ENCODE measurements at regions not wholly inside any gene's neighbourhood (a gene's known extent, or its start where the extent isn't known, plus 50 kb on each side); places are given as distances from the start of the nearest gene placed in this dataset.

DNA sequence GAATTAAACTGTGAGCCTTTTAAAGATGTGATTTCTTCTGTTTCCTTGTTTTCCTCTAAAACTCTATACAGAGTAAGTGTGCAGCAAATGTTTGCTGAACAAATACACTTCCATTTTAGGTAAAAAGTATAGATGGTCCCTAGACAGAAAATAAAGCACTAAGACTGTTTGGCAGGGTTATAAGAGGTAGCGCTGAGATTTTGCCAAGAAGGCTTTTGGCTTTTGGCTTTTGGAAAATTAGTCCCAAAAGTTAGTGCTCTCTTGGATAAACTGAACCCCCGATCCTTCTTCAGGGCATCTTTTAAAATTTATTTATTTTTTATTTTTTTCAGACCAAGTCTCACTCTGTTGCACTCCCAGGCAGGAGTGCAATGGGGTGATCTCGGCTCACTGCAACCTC, 175.7 kb upstream of the NRP1 start:
- Mint-ChIP-seq H3K27ac (no peak overlapping the region), H3K4me1 (peaks cover 0 to 6% (median 0%) of the 10 kb centered on the region in 4 donors), H3K4me3 (no peak overlapping the region), H3K27me3 (no peaks in the 10 kb centered on the region), H3K9me3 (no peaks in the 10 kb centered on the region), H3K36me3 (no peaks in the 10 kb centered on the region)
- no peaks in the 10 kb centered on the region for H3K36me3 ChIP-seq (ENCODE audit: control insufficient read depth, insufficient read depth, low read length)
- ATAC-seq (ENCODE audit: low read depth in 2 of 2): no peak
- no peaks in the 10 kb centered on the region for H3K9me3 ChIP-seq (ENCODE audit: control insufficient read depth in 2 of 2, low read length in 2 of 2)
- H3K27ac ChIP-seq (ENCODE audit: insufficient read depth, low read length, poor library complexity, severe bottlenecking): no peak overlapping the region
- H3K4me1 ChIP-seq (ENCODE audit: control insufficient read depth, insufficient read depth, low read length, poor library complexity, severe bottlenecking): no peaks in the 10 kb centered on the region
- no peak for DNase-seq
- H3K4me3 ChIP-seq (ENCODE audit: low read depth, low read length): no peak overlapping the region
- peaks cover 2% of the 10 kb centered on the region for H3K27me3 ChIP-seq (ENCODE audit: control insufficient read depth, insufficient read depth, low read length)

- Mint-ChIP-seq H3K4me3 (no peak overlapping the region), H3K27ac (no peak overlapping the region), H3K36me3 (no peaks in the 10 kb centered on the region), H3K27me3 (no peaks in the 10 kb centered on the region), H3K9me3 (no peaks in the 10 kb centered on the region), H3K4me1 (peaks cover 0 to 6% (median 0%) of the 10 kb centered on the region in 4 donors)
- Histone ChIP-seq H3K36me3 (ENCODE audit: control insufficient read depth, insufficient read depth, low read length) (no peaks in the 10 kb centered on the region), H3K4me3 (ENCODE audit: low read depth, low read length) (no peak overlapping the region), H3K27me3 (ENCODE audit: control insufficient read depth, insufficient read depth, low read length) (peaks cover 2% of the 10 kb centered on the region), H3K9me3 (ENCODE audit: control insufficient read depth in 2 of 2, low read length in 2 of 2) (no peaks in the 10 kb centered on the region), H3K27ac (ENCODE audit: insufficient read depth, low read length, poor library complexity, severe bottlenecking) (no peak overlapping the region), H3K4me1 (ENCODE audit: control insufficient read depth, insufficient read depth, low read length, poor library complexity, severe bottlenecking) (no peaks in the 10 kb centered on the region)
- ATAC-seq (ENCODE audit: low read depth in 2 of 2) (no peak), DNase-seq (no peak)
These were observed 174.9 kb upstream of the NRP1 start for GRCh38 chr10:33509231-33509831.

- no peaks in the 10 kb centered on the region for H3K27me3 Mint-ChIP-seq
- Histone ChIP-seq H3K4me1 (ENCODE audit: control insufficient read depth, insufficient read depth, low read length, poor library complexity, severe bottlenecking) (no peaks in the 10 kb centered on the region), H3K27ac (ENCODE audit: insufficient read depth, low read length, poor library complexity, severe bottlenecking) (no peak overlapping the region), H3K9me3 (ENCODE audit: control insufficient read depth in 2 of 2, low read length in 2 of 2) (no peaks in the 10 kb centered on the region), H3K27me3 (ENCODE audit: control insufficient read depth, insufficient read depth, low read length) (peaks cover 2% of the 10 kb centered on the region), H3K36me3 (ENCODE audit: control insufficient read depth, insufficient read depth, low read length) (no peaks in the 10 kb centered on the region), H3K4me3 (ENCODE audit: low read depth, low read length) (no peak overlapping the region)
- peaks cover 0 to 6% (median 0%) of the 10 kb centered on the region in 4 donors for H3K4me1 Mint-ChIP-seq
- H3K4me3 Mint-ChIP-seq: no peak overlapping the region
- no peak for ATAC-seq (ENCODE audit: low read depth in 2 of 2)
- H3K27ac Mint-ChIP-seq: no peak overlapping the region
- H3K36me3 Mint-ChIP-seq: no peaks in the 10 kb centered on the region
- H3K9me3 Mint-ChIP-seq: no peaks in the 10 kb centered on the region
- DNase-seq: no peak
These were observed 173.4 kb upstream of the NRP1 start for GRCh38 chr10:33507662-33508425.

DNA sequence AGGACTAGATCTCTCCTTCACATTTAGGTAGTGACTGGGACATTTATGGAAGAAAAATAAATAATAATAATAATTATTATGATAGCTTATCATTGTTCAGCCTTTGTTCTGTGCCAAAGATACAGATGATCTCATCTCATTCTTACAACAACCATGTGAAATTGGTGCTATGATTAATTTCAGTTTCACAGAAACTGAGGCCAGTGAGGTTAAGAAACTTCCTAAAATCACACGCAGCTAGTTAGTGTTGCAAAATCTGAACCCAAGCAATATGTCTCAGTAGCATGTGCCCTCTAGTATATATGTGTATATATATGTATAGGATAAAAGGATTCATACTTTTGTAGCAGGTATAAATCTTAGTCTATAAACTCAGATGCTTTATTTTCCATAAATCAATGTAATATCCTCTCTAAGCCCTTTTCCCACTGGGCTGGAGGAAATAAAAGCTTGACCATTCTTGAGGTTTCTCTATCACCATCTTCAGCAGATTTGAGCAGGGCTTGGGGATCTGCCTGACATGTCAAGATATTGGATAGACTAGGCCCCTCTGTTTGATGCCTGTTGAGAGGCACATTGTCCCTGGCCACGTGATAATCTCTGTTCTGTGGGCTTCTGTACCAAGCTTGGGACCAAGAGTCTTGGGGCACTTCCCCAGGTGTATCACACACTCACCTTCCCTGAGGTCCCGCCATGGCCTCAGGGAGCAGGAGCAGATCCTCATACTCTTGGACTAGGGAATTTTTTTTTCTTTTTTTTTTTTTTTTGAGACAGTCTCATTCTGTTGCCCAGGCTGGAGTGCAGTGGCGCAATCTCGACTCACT, 172.6 kb upstream of the NRP1 start:
- peaks cover 4% of the 10 kb centered on the region for H3K27me3 Mint-ChIP-seq
- Histone ChIP-seq H3K27ac (ENCODE audit: insufficient read depth, low read length, poor library complexity, severe bottlenecking) (no peak overlapping the region), H3K4me3 (ENCODE audit: low read depth, low read length) (no peak overlapping the region), H3K36me3 (ENCODE audit: control insufficient read depth, insufficient read depth, low read length) (no peaks in the 10 kb centered on the region), H3K4me1 (ENCODE audit: control insufficient read depth, insufficient read depth, low read length, poor library complexity, severe bottlenecking) (no peaks in the 10 kb centered on the region), H3K9me3 (ENCODE audit: control insufficient read depth in 2 of 2, low read length in 2 of 2) (no peaks in the 10 kb centered on the region), H3K27me3 (ENCODE audit: control insufficient read depth, insufficient read depth, low read length) (peaks cover 2% of the 10 kb centered on the region)
- peaks cover 0 to 6% (median 0%) of the 10 kb centered on the region in 4 donors for H3K4me1 Mint-ChIP-seq
- H3K27ac Mint-ChIP-seq: no peak overlapping the region
- DNase-seq: no peak
- ATAC-seq (ENCODE audit: low read depth in 2 of 2): no peak
- peaks cover 0 to 3% (median 0%) of the 10 kb centered on the region in 7 donors for H3K9me3 Mint-ChIP-seq
- H3K36me3 Mint-ChIP-seq: no peaks in the 10 kb centered on the region
- H3K4me3 Mint-ChIP-seq: no peak overlapping the region

GRCh38 chr10:33506391-33506790, 171.9 kb upstream of the NRP1 start:
- H3K27ac Mint-ChIP-seq: no peak overlapping the region
- no peaks in the 10 kb centered on the region for H3K36me3 Mint-ChIP-seq
- Histone ChIP-seq H3K4me3 (ENCODE audit: low read depth, low read length) (no peak overlapping the region), H3K9me3 (ENCODE audit: control insufficient read depth in 2 of 2, low read length in 2 of 2) (no peaks in the 10 kb centered on the region), H3K4me1 (ENCODE audit: control insufficient read depth, insufficient read depth, low read length, poor library complexity, severe bottlenecking) (no peaks in the 10 kb centered on the region), H3K36me3 (ENCODE audit: control insufficient read depth, insufficient read depth, low read length) (no peaks in the 10 kb centered on the region), H3K27ac (ENCODE audit: insufficient read depth, low read length, poor library complexity, severe bottlenecking) (no peak overlapping the region), H3K27me3 (ENCODE audit: control insufficient read depth, insufficient read depth, low read length) (peaks cover 2% of the 10 kb centered on the region)
- H3K4me3 Mint-ChIP-seq: no peak overlapping the region
- peaks cover 0 to 3% (median 0%) of the 10 kb centered on the region in 7 donors for H3K9me3 Mint-ChIP-seq
- H3K4me1 Mint-ChIP-seq: peaks cover 0 to 6% (median 0%) of the 10 kb centered on the region in 4 donors
- no peak for ATAC-seq (ENCODE audit: low read depth in 2 of 2)
- no peak for DNase-seq
- H3K27me3 Mint-ChIP-seq: peaks cover 4% of the 10 kb centered on the region

GRCh38 chr10:33501161-33501560, 166.7 kb upstream of the NRP1 start:
- DNase-seq (no peak), ATAC-seq (ENCODE audit: low read depth in 2 of 2) (no peak)
- H3K4me3 Mint-ChIP-seq: no peak overlapping the region
- peaks cover 4% of the 10 kb centered on the region for H3K27me3 Mint-ChIP-seq
- no peaks in the 10 kb centered on the region for H3K27me3 ChIP-seq (ENCODE audit: control insufficient read depth, insufficient read depth, low read length)
- H3K27ac ChIP-seq (ENCODE audit: insufficient read depth, low read length, poor library complexity, severe bottlenecking): no peak overlapping the region
- no peaks in the 10 kb centered on the region for H3K4me1 Mint-ChIP-seq
- H3K36me3 Mint-ChIP-seq: no peaks in the 10 kb centered on the region
- no peaks in the 10 kb centered on the region for H3K36me3 ChIP-seq (ENCODE audit: control insufficient read depth, insufficient read depth, low read length)
- no peak overlapping the region for H3K4me3 ChIP-seq (ENCODE audit: low read depth, low read length)
- H3K9me3 Mint-ChIP-seq: peaks cover 0 to 3% (median 0%) of the 10 kb centered on the region in 7 donors
- H3K4me1 ChIP-seq (ENCODE audit: control insufficient read depth, insufficient read depth, low read length, poor library complexity, severe bottlenecking): no peaks in the 10 kb centered on the region
- no peak overlapping the region for H3K27ac Mint-ChIP-seq
- H3K9me3 ChIP-seq (ENCODE audit: control insufficient read depth in 2 of 2, low read length in 2 of 2): no peaks in the 10 kb centered on the region

DNA sequence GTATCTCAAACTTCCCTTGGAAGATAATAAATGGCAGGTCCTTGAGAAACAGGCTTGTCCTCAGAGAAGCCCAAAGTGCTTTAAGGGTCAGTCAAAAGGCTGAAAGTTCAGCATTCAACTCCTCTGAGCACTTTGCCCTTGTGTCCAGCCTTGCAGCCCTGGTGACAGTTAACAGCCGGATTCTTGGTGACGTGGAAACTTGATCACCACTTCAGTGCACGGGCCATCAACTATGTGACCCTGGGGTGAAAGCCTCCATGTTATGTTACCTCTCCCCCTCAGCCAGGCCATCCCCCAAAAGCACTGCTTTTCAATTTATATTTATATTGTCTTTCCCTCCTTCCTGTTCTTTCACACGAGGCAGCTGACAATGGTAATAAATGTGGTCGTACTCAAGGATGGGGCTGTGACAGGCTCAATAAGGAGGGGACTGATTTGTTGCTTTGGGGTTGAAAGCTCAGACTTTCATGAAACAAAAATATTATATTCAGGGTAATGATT, 164.0 kb upstream of the NRP1 start:
- H3K27ac Mint-ChIP-seq: no peak overlapping the region
- no peak for ATAC-seq (ENCODE audit: low read depth in 2 of 2)
- Histone ChIP-seq H3K4me1 (ENCODE audit: control insufficient read depth, insufficient read depth, low read length, poor library complexity, severe bottlenecking) (no peaks in the 10 kb centered on the region), H3K27me3 (ENCODE audit: control insufficient read depth, insufficient read depth, low read length) (no peaks in the 10 kb centered on the region), H3K4me3 (ENCODE audit: low read depth, low read length) (no peak overlapping the region), H3K27ac (ENCODE audit: insufficient read depth, low read length, poor library complexity, severe bottlenecking) (no peak overlapping the region), H3K36me3 (ENCODE audit: control insufficient read depth, insufficient read depth, low read length) (no peaks in the 10 kb centered on the region), H3K9me3 (ENCODE audit: control insufficient read depth in 2 of 2, low read length in 2 of 2) (no peaks in the 10 kb centered on the region)
- peaks cover 13% of the 10 kb centered on the region for H3K27me3 Mint-ChIP-seq
- no peaks in the 10 kb centered on the region for H3K36me3 Mint-ChIP-seq
- H3K4me1 Mint-ChIP-seq: no peaks in the 10 kb centered on the region
- peaks cover 0 to 3% (median 1%) of the 10 kb centered on the region in 7 donors for H3K9me3 Mint-ChIP-seq
- no peak for DNase-seq
- H3K4me3 Mint-ChIP-seq: no peak overlapping the region

Measured in CD4-positive, CD25-positive, alpha-beta regulatory T cell (primary cell).